GM19372 (cell line): ENCODE measurements at regions not wholly inside any gene's neighbourhood (a gene's known extent, or its start where the extent isn't known, plus 50 kb on each side); places are given as distances from the start of the nearest gene placed in this dataset.
"Not testable (repeated sequence)": the region's sequence is repeated elsewhere in the genome, so short reads cannot be mapped to it uniquely, and the experiment has no call there.

Experiments
- ATAC-seq: cut with Tn5 transposase; IDR thresholded peaks from one replicate; pipeline ENCODE4 v1.9.1; 2021; ENCODE audit warnings: mild to moderate bottlenecking, low read depth, moderate library complexity; ENCODE audit not compliant: unreplicated experiment

DNA sequence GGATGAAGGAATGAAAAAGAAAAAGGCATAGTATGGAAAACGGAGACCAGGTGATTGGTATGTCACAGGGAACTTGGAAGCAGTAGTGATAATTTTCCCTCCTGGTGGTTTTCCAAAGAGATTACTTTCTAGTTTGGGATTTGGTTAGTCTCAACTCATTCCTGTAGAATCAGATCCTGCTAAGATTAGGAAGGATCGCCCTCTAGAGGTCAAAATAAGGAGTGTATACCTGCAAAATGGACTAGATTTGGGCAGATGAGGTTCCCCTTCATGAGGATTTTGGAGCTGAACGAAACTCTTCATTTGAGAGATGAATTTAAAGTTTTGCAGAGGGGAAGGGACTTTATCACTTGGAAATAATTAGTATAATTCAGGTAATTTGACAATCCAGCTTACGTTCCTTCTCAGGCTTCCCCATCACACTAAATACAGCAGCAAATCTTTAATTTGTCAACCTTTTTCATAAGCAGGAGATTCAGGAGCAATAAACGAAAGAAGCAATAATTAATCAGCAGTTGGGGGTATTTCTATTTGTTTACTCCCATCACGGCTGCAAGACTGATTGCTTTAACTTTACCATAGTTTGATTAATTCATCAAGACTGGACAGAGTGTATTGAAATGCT, 65.2 kb downstream of the CCDC195 start:
- peak; percentile 57 for ATAC-seq

- ATAC-seq = not testable (repeated sequence)
These were observed 62.5 kb upstream of the CUL3 start for GRCh38 chr2:224647684-224648083.

DNA sequence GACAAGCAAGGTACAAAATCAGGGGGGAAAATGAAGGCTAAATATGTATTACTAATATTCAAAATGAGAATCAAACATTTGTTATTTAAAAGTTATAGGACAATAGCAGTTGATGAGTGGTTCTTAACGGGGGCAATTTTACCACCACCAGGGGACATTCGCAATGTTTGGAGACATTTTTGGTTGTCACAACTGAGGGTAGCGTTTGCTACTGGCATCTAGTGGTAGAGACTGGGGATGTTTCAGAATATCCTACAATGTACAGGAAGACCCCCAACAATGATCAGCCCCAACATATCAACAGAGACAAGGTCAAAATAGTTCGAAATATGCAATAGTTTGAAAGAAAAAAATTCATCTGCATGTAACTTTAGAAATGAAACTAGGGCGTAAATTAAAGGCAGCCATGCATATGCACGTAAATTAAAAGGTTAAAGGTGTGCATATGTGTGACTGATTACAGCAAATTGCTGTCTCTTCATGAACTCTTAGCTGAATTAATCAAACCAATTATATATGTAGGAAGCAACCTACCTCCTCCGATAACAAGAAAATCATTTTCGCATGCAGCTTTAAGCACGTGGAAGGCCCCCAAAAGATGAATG, 61.2 kb upstream of the CUL3 start:
- ATAC-seq = peak; percentile 52

- peak; percentile 16 for ATAC-seq
These were observed 60.6 kb upstream of the CUL3 start for GRCh38 chr2:224645722-224646121.

DNA sequence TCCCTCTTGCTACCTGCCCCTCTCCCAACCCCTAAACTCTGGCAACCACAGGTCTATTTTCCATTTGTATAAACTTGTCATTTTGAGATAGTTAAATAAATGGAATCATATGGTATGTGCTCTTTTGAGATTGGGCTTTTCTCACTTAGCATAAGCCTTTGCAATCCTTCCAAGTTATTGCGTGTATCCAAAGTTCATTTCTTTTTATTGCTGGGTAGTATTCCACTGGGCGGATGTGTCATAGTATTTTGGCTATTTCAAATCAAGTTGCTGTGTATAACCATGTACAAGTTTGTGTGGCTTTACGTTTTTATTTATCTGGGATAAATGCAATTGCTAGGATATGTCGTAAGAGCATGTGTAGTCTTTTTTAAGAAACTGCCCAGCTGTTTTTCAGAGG, 55.5 kb upstream of the CUL3 start:
- no peak for ATAC-seq

- peak; percentile 83 for ATAC-seq
These were observed 53.2 kb upstream of the CUL3 start for GRCh38 chr2:224638301-224638823.
